Common myeloid progenitor, CD34-positive (primary cell): ENCODE measurements at regions not wholly inside any gene's neighbourhood (a gene's known extent, or its start where the extent isn't known, plus 50 kb on each side); places are given as distances from the start of the nearest gene placed in this dataset.

Source experiments
- CTCF ChIA-PET: fragments of 350-600 bp; sonication (Branson Sonifier 250); formaldehyde crosslinking; loops from one replicate; lab custom pipeline; 2021; ENCODE audit warnings: antibody characterized with exemption; lab: Charles Lee
- POLR2A ChIA-PET: fragments of 350-600 bp; sonication (Branson Sonifier 250); formaldehyde crosslinking; loops from one replicate; lab custom pipeline; 2021; ENCODE audit warnings: antibody characterized with exemption; lab: Charles Lee
- DNase-seq, 3 donors: peaks; one replicate each; pipeline versions ENCODE4 v3.0.0 to v3.0.0-alpha.2; 2013
- H3K27ac ChIP-seq, 2 experiments: 1 replicate in 1 of 2; 2 replicates in 1 of 2; pipeline ENCODE4 v1.7.0; 2013; ENCODE audit warnings: inconsistent platforms in 2 of 2, low read length in 2 of 2, mild to moderate bottlenecking in 2 of 2, low read depth in 1 of 2, moderate library complexity in 1 of 2; ENCODE audit not compliant: severe bottlenecking in 2 of 2, insufficient read depth in 1 of 2, poor library complexity in 1 of 2
- H3K27me3 ChIP-seq, 5 experiments: replicated peaks in 2 of 5; 1 replicate in 3 of 5; 2 replicates in 2 of 5; pipeline versions ENCODE4 v1.6.1 to v1.7.0; 2013; ENCODE audit warnings: low read length in 4 of 5, mild to moderate bottlenecking in 2 of 5, moderate library complexity in 2 of 5, inconsistent platforms in 1 of 5; ENCODE audit not compliant: insufficient read depth in 5 of 5, control insufficient read depth in 4 of 5
- H3K36me3 ChIP-seq, 4 experiments: 1 replicate in 2 of 4; 2 replicates in 2 of 4; pipeline versions ENCODE4 v1.6.1 to v1.7.0; 2013; ENCODE audit warnings: low read length in 3 of 4, control low read depth in 1 of 4, mild to moderate bottlenecking in 1 of 4; ENCODE audit not compliant: control insufficient read depth in 4 of 4, insufficient read depth in 4 of 4
- H3K4me1 ChIP-seq, 4 experiments: 1 replicate in 3 of 4; 2 replicates in 1 of 4; pipeline versions ENCODE4 v1.6.1 to v1.7.1; 2013; ENCODE audit warnings: low read length in 3 of 4, mild to moderate bottlenecking in 3 of 4, control low read depth in 1 of 4, inconsistent platforms in 1 of 4, moderate library complexity in 1 of 4; ENCODE audit not compliant: control insufficient read depth in 4 of 4, insufficient read depth in 4 of 4; ENCODE audit errors: control extremely low read depth in 1 of 4
- H3K4me3 ChIP-seq, 7 experiments: 1 replicate in 4 of 7; 2 replicates in 3 of 7; pipeline versions ENCODE4 v1.5.1 to v1.7.0; 2013; ENCODE audit warnings: mild to moderate bottlenecking in 7 of 7, low read length in 6 of 7, moderate library complexity in 6 of 7, inconsistent platforms in 2 of 7, low read depth in 2 of 7, control low read depth in 1 of 7; ENCODE audit not compliant: insufficient read depth in 4 of 7, control insufficient read depth in 1 of 7; ENCODE audit errors: extremely low read depth in 1 of 7
- H3K9me3 ChIP-seq, 5 experiments: 1 replicate in 4 of 5; 2 replicates in 1 of 5; pipeline versions ENCODE4 v1.6.1 to v1.7.1; 2013; ENCODE audit warnings: low read length in 4 of 5, mild to moderate bottlenecking in 2 of 5, inconsistent platforms in 1 of 5, low read depth in 1 of 5, moderate library complexity in 1 of 5; ENCODE audit not compliant: control insufficient read depth in 4 of 5, insufficient read depth in 2 of 5; ENCODE audit errors: control extremely low read depth in 1 of 5
- WGBS: methylation state at CpG from one replicate; pipeline ENCODE4 v1.1.5; 2013; ENCODE audit not compliant: insufficient coverage; 5-methylcytosine and 5-hydroxymethylcytosine counted together

DNA sequence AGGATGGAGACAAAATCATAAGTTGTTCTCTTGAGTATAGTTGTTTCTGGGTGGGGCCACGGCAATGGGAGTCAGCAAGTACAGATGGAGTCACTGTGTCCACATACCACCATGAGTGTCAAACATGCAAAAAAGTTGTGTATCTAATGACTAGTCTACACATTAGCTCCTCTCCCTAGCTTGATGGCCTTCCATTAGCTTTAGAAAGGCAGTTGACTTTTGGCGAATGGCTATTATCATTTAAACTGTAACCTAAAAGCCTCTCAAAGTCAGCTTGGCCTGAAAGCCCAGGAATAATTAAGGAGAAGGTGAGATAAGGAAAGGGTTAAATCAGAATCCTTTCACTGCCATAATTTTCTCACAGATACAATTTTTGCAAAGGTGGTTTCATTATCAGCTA lies 95.5 kb upstream of the MEOX2 start:
- no peaks in the 10 kb centered on the region for H3K9me3 ChIP-seq
- H3K4me1 ChIP-seq: no peaks in the 10 kb centered on the region
- no peak overlapping the region for H3K4me3 ChIP-seq
- ChIA-PET POLR2A (no interaction called here), CTCF (no interaction called here)
- DNase-seq: no peak
- H3K27me3 ChIP-seq: no peaks in the 10 kb centered on the region
- H3K27ac ChIP-seq: no peak overlapping the region
- H3K36me3 ChIP-seq: no peaks in the 10 kb centered on the region
- WGBS: 100% methylated on average over 1 of the region's 2 CpGs

DNA sequence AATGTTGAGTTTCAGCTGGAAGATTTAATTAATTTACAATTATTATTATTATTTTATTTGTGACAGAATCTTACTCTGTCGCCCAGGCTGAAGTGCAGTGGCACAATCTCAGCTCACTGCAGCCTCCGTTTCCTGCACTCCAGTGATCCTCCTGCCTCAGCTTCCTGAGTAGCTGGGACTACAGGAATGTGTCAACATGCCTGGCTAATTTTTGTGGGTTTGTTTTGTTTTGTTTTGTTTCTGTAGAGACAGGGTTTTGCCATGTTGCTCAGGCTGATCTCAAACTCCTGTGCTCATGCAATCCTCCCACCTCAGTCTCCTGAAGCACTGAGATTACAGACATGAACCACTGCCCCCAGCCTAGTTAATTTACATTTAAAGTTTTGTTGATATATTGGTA lies 93.8 kb upstream of the MEOX2 start:
- no peak for DNase-seq
- H3K9me3 ChIP-seq: no peaks in the 10 kb centered on the region
- ChIA-PET POLR2A (no interaction called here), CTCF (no interaction called here)
- no peak overlapping the region for H3K27ac ChIP-seq
- no peaks in the 10 kb centered on the region for H3K4me1 ChIP-seq
- WGBS: 88% methylated on average over 1 of the region's 2 CpGs
- no peak overlapping the region for H3K4me3 ChIP-seq
- H3K27me3 ChIP-seq: no peaks in the 10 kb centered on the region
- no peaks in the 10 kb centered on the region for H3K36me3 ChIP-seq

DNA sequence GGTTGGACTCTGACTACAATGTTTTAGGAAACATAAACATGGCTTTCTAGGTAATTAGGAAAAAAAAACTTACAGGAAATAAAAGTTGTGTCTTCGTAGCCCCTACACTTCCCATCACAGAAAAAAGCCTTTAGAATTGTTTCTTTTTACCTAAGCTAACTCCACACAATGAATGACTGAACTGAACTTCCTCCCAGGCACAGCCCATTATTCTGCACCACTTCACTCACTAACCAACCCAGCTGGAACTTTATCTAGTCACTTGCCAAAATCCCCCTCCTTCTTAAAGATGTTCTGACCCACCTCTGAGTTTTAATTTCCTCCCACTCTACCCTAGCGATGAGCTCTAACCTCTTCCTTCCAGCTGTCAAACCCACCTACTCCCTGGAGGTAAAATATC lies 91.7 kb upstream of the MEOX2 start:
- Histone ChIP-seq H3K4me3 (no peak overlapping the region), H3K27ac (no peak overlapping the region), H3K27me3 (no peaks in the 10 kb centered on the region), H3K9me3 (no peaks in the 10 kb centered on the region), H3K4me1 (no peaks in the 10 kb centered on the region), H3K36me3 (no peaks in the 10 kb centered on the region)
- POLR2A ChIA-PET: no interaction called here
- no peak for DNase-seq
- CTCF ChIA-PET: no interaction called here
- 31% methylated on average over 2 of the region's 2 CpGs for WGBS

DNA sequence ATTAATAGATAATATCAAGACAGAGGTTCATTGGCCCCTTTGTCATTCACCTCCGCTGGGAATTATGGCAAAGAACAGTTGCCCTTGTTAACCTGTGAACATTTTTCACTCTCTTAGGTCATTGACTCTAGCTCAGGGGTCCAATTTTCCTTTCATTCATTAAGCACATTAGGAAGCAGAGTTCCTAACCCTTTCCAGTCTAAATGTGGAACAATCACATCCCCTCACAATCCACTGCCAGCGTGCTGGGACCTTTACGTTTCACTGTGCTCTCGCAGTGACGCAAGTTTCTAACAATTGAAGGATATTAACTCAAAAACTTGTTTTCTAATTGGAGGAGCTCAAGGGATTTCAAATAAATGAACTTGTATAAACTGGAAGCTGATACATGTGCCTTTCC lies 79.3 kb upstream of the MEOX2 start:
- no peaks in the 10 kb centered on the region for H3K36me3 ChIP-seq
- ChIA-PET CTCF (no interaction called here), POLR2A (no interaction called here)
- DNase-seq: no peak
- H3K9me3 ChIP-seq: peaks cover 0 to 4% (median 0%) of the 10 kb centered on the region in 5 experiments
- H3K27me3 ChIP-seq: no peaks in the 10 kb centered on the region
- 100% methylated on average over 1 of the region's 5 CpGs for WGBS
- no peaks in the 10 kb centered on the region for H3K4me1 ChIP-seq
- H3K4me3 ChIP-seq: no peak overlapping the region
- H3K27ac ChIP-seq: no peak overlapping the region

DNA sequence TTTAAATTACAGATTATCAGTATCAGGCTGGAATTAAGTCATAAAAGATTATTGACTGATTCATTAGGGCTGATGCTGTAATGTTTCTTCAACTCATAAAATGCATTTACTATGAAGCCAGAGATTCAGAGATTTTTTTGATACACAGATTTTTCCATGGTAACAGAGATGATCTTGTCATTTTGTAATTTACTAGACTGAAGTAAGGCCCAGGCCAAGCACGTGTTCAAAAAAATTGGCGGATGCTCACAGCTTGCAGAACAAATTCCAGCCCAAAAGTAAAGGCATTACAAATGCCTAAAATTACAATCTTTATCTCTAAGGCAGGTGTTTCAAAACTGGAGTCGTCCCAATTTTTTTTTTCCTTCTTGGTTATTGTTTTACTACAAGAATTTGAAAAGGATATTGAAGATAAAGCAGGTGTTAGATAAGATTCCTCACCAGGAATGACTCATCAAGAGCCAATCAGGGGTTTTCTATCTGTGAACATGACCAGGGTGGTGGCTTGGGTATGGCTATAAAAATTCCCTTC lies 78.4 kb upstream of the MEOX2 start:
- WGBS: no CpG with 5 or more reads among the region's 3 CpGs
- Histone ChIP-seq H3K4me1 (no peaks in the 10 kb centered on the region), H3K36me3 (no peaks in the 10 kb centered on the region), H3K27ac (no peak overlapping the region), H3K27me3 (no peaks in the 10 kb centered on the region), H3K4me3 (no peak overlapping the region), H3K9me3 (peaks cover 0 to 4% (median 0%) of the 10 kb centered on the region in 5 experiments)
- ChIA-PET CTCF (no interaction called here), POLR2A (no interaction called here)
- no peak for DNase-seq

DNA sequence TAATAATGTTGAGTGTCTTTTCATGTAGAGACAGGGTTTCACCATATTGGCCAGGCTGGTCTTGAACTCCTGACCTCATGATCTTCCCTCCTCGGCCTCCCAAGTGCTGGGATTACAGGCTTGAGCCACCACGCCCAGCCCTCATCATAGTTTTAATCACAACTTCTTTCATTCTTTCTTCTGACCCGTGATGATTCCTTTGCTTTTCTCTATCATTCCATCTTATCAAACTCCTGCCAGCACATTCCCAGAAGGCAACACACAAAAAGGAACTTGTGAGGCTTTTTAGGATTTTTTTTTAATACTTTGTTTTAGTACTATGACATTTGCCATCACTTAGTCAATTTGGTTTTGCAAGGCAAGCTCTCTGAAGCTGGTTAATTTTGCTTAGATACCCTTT lies 77.5 kb upstream of the MEOX2 start:
- ChIA-PET POLR2A (no interaction called here), CTCF (no interaction called here)
- Histone ChIP-seq H3K4me1 (no peaks in the 10 kb centered on the region), H3K27me3 (no peaks in the 10 kb centered on the region), H3K9me3 (peaks cover 0 to 2% (median 0%) of the 10 kb centered on the region in 5 experiments), H3K4me3 (no peak overlapping the region), H3K27ac (no peak overlapping the region), H3K36me3 (no peaks in the 10 kb centered on the region)
- 67% methylated on average over 2 of the region's 3 CpGs for WGBS
- DNase-seq: no peak

DNA sequence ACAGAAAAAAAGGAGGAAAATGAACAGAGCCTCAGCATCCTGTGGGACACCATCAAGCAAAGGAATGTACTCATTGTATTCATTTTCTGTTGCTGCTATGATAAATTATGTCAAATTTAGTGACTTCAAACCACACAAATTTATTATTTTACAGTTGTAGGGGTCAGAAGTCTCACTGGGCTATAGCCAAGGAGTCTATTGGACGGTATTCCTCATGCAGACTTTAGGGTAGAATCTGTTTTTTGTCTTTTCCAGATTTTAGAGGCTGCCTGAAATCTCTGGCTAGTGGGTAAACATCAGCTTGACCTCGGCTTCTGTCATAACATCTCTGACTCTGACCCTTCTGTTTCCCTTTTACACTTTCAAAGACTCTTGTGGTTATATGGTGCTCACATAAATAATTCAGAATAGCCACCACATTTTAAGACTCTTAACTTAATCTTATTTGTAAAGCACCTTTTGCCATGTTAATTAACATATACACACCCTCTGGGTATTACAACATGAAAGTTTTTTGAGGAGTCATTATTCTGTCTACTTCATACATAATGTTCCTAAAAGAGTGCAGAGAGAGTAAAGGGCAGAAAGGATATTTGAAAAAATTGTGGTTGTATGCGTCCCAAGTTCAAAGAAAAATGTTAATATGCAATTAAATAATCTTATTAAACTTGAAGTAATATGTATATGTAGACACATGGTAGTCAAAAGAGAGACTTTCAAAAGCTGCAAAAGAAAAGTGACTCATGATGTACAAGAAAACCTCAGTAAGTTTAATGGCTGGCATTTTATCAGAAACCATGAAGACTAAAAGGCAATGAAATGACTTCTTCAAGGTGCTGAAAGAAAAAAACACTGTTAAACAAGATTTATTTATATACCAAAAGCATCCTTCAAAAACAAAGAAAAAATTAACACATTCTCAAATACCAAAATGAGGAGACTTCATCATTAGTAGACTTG lies 70.8 kb upstream of the MEOX2 start:
- WGBS: 100% methylated on average over 1 of the region's 3 CpGs
- H3K9me3 ChIP-seq: no peaks in the 10 kb centered on the region
- H3K4me1 ChIP-seq: no peaks in the 10 kb centered on the region
- no peaks in the 10 kb centered on the region for H3K27me3 ChIP-seq
- no peak for DNase-seq
- CTCF ChIA-PET: interaction anchor here (0.7 to 1.1 kb wide), 2 partner anchors 9 to 1459 kb away, joined by 3 to 4 read pairs; no protein-coding TSS in a partner anchor
- H3K4me3 ChIP-seq: no peak overlapping the region
- H3K36me3 ChIP-seq: no peaks in the 10 kb centered on the region
- POLR2A ChIA-PET: no interaction called here
- H3K27ac ChIP-seq: no peak overlapping the region
